ENCODE measurements at regions not wholly inside any gene's neighbourhood (a gene's known extent, or its start where the extent isn't known, plus 50 kb on each side); places are given as distances from the start of the nearest gene placed in this dataset.

GRCh38 chr2:234741976-234742375 lies 209.8 kb upstream of the SH3BP4 start:
- TF ChIP-seq CTCF (IDR thresholded peaks at IDR 0.05; ENCODE audit: insufficient read depth, missing control alignments), result no peak
- DNase-seq (ENCODE audit: insufficient read length, low spot score) (no peak), FAIRE-seq (no peak)

- DNase-seq (ENCODE audit: insufficient read length, low spot score), result no peak
- FAIRE-seq, result no peak
- no peak for TF ChIP-seq CTCF (IDR thresholded peaks at IDR 0.05; ENCODE audit: insufficient read depth, missing control alignments)
These were observed 212.8 kb upstream of the SH3BP4 start for GRCh38 chr2:234739061-234739460.

GRCh38 chr2:234735829-234736228 lies 216.0 kb upstream of the SH3BP4 start:
- no peak for TF ChIP-seq CTCF (IDR thresholded peaks at IDR 0.05; ENCODE audit: insufficient read depth, missing control alignments)
- DNase-seq (ENCODE audit: insufficient read length, low spot score) (no peak), FAIRE-seq (no peak)

GRCh38 chr2:234733795-234734600 lies 217.8 kb upstream of the SH3BP4 start:
- FAIRE-seq (no peak), DNase-seq (ENCODE audit: insufficient read length, low spot score) (no peak)
- TF ChIP-seq CTCF (IDR thresholded peaks at IDR 0.05; ENCODE audit: insufficient read depth, missing control alignments), result no peak

- FAIRE-seq (no peak), DNase-seq (ENCODE audit: insufficient read length, low spot score) (no peak)
- no peak for TF ChIP-seq CTCF (IDR thresholded peaks at IDR 0.05; ENCODE audit: insufficient read depth, missing control alignments)
These were observed 218.7 kb upstream of the SH3BP4 start for GRCh38 chr2:234733093-234733489.

- no peak for TF ChIP-seq CTCF (IDR thresholded peaks at IDR 0.05; ENCODE audit: insufficient read depth, missing control alignments)
- FAIRE-seq, result no peak
- DNase-seq (ENCODE audit: insufficient read length, low spot score), result no peak
These were observed 219.3 kb upstream of the SH3BP4 start for GRCh38 chr2:234732404-234733092.

- no peak for FAIRE-seq
- TF ChIP-seq CTCF (IDR thresholded peaks at IDR 0.05; ENCODE audit: insufficient read depth, missing control alignments), result no peak
- DNase-seq (ENCODE audit: insufficient read length, low spot score), result no peak
These were observed 220.6 kb upstream of the SH3BP4 start for GRCh38 chr2:234731236-234731635.
